OCI-LY1 (cell line): ENCODE measurements at regions not wholly inside any gene's neighbourhood (a gene's known extent, or its start where the extent isn't known, plus 50 kb on each side); places are given as distances from the start of the nearest gene placed in this dataset.

Experiments
- CTCF ChIP-seq: fragments of 200-600 bp; sonication (generic), shearing (Covaris generic); IDR thresholded peaks from 2 replicates; pipeline ENCODE4 v1.5.1; 2017; ENCODE audit warnings: mild to moderate bottlenecking, antibody characterized with exemption, low read length, moderate library complexity, mixed read lengths
- EZH2 ChIP-seq: fragments of 200-600 bp; sonication (generic), shearing (Covaris generic); IDR thresholded peaks from 2 replicates; pipeline ENCODE4 v1.8.0; 2017; ENCODE audit warnings: borderline replicate concordance, mixed run types, mild to moderate bottlenecking, antibody characterized with exemption, low read length, moderate library complexity, mixed read lengths

- TF ChIP-seq CTCF, result no peak
- TF ChIP-seq EZH2, result no peak
Measured at GRCh38 chr4:141524116-141524515, 112.3 kb upstream of the IL15 start.
